IPS-18a (cell line): ENCODE measurements at regions not wholly inside any gene's neighbourhood (a gene's known extent, or its start where the extent isn't known, plus 50 kb on each side); places are given as distances from the start of the nearest gene placed in this dataset.
"Not testable (repeated sequence)": the region's sequence is repeated elsewhere in the genome, so short reads cannot be mapped to it uniquely, and the experiment has no call there.

Source experiments
- H3K27ac ChIP-seq: one replicate; pipeline ENCODE4 v1.5.1; 2013; ENCODE audit warnings: low read length
- H3K27me3 ChIP-seq: one replicate; pipeline ENCODE4 v1.6.1; 2013; ENCODE audit warnings: mild to moderate bottlenecking, low read length; ENCODE audit not compliant: control insufficient read depth, insufficient read depth
- H3K36me3 ChIP-seq: one replicate; pipeline ENCODE4 v1.6.1; 2013; ENCODE audit warnings: low read depth, low read length; ENCODE audit not compliant: control insufficient read depth
- H3K4me1 ChIP-seq: one replicate; pipeline ENCODE4 v1.6.1; 2013; ENCODE audit warnings: low read depth, low read length; ENCODE audit not compliant: control insufficient read depth
- H3K4me3 ChIP-seq: one replicate; pipeline ENCODE4 v1.5.1; 2013; ENCODE audit warnings: low read length
- H3K9ac ChIP-seq: one replicate; pipeline ENCODE4 v1.6.1; 2013; ENCODE audit warnings: mild to moderate bottlenecking, low read length, moderate library complexity
- H3K9me3 ChIP-seq: one replicate; pipeline ENCODE4 v1.6.1; 2013; ENCODE audit warnings: low read depth, low read length; ENCODE audit not compliant: control insufficient read depth

GRCh38 chr6:102832021-102832420 is 1438.5 kb downstream of the GRIK2 start:
- no peaks in the 10 kb centered on the region for H3K4me1 ChIP-seq
- no peak overlapping the region for H3K4me3 ChIP-seq
- no peaks in the 10 kb centered on the region for H3K36me3 ChIP-seq

GRCh38 chr6:102820098-102820497 is 1426.6 kb downstream of the GRIK2 start:
- H3K9ac ChIP-seq: no peak overlapping the region
- no peaks in the 10 kb centered on the region for H3K4me1 ChIP-seq
- no peaks in the 10 kb centered on the region for H3K9me3 ChIP-seq
- no peak overlapping the region for H3K4me3 ChIP-seq
- H3K36me3 ChIP-seq: no peaks in the 10 kb centered on the region
- H3K27me3 ChIP-seq: no peaks in the 10 kb centered on the region
- no peak overlapping the region for H3K27ac ChIP-seq

More at GRCh38 chr6:102832021-102832420, 1438.5 kb downstream of the GRIK2 start:
- Histone ChIP-seq H3K9me3 (no peaks in the 10 kb centered on the region), H3K27ac (no peak overlapping the region), H3K27me3 (no peaks in the 10 kb centered on the region), H3K9ac (no peak overlapping the region)

GRCh38 chr6:102815207-102815606 is 1421.7 kb downstream of the GRIK2 start:
- H3K4me3 ChIP-seq: no peak overlapping the region
- H3K27ac ChIP-seq: no peak overlapping the region
- no peaks in the 10 kb centered on the region for H3K4me1 ChIP-seq
- H3K36me3 ChIP-seq: no peaks in the 10 kb centered on the region
- H3K27me3 ChIP-seq: no peaks in the 10 kb centered on the region
- no peak overlapping the region for H3K9ac ChIP-seq
- no peaks in the 10 kb centered on the region for H3K9me3 ChIP-seq

- no peaks in the 10 kb centered on the region for H3K27me3 ChIP-seq
- H3K36me3 ChIP-seq: no peaks in the 10 kb centered on the region
- no peaks in the 10 kb centered on the region for H3K9me3 ChIP-seq
- H3K27ac ChIP-seq: no peak overlapping the region
- H3K4me3 ChIP-seq: no peak overlapping the region
- no peak overlapping the region for H3K9ac ChIP-seq
- no peaks in the 10 kb centered on the region for H3K4me1 ChIP-seq
Observed at GRCh38 chr6:102813489-102814275, 1420.2 kb downstream of the GRIK2 start.

GRCh38 chr6:102812242-102812641 is 1418.7 kb downstream of the GRIK2 start:
- Histone ChIP-seq H3K4me1 (no peaks in the 10 kb centered on the region), H3K9me3 (no peaks in the 10 kb centered on the region), H3K27me3 (no peaks in the 10 kb centered on the region), H3K27ac (no peak overlapping the region), H3K4me3 (no peak overlapping the region), H3K36me3 (no peaks in the 10 kb centered on the region), H3K9ac (no peak overlapping the region)

GRCh38 chr6:102808944-102809505 is 1415.5 kb downstream of the GRIK2 start:
- H3K4me3 ChIP-seq, H3K27me3 ChIP-seq, H3K4me1 ChIP-seq, H3K27ac ChIP-seq, H3K36me3 ChIP-seq, H3K9me3 ChIP-seq, H3K9ac ChIP-seq: not testable (repeated sequence)

GRCh38 chr6:102799051-102799450 is 1405.5 kb downstream of the GRIK2 start:
- Histone ChIP-seq H3K4me3 (peak overlapping the region; percentile 81), H3K9ac (peak overlapping the region; percentile 63)

GRCh38 chr6:102798636-102799035 is 1405.1 kb downstream of the GRIK2 start:
- no peaks in the 10 kb centered on the region for H3K27me3 ChIP-seq
- H3K27ac ChIP-seq: no peak overlapping the region
- H3K4me3 ChIP-seq: peak overlapping the region; percentile 81
- no peaks in the 10 kb centered on the region for H3K9me3 ChIP-seq
- peak overlapping the region; percentile 63 for H3K9ac ChIP-seq
- H3K36me3 ChIP-seq: no peaks in the 10 kb centered on the region
- H3K4me1 ChIP-seq: no peaks in the 10 kb centered on the region

More at GRCh38 chr6:102799051-102799450, 1405.5 kb downstream of the GRIK2 start:
- H3K36me3 ChIP-seq: no peaks in the 10 kb centered on the region
- no peaks in the 10 kb centered on the region for H3K27me3 ChIP-seq
- no peak overlapping the region for H3K27ac ChIP-seq
- no peaks in the 10 kb centered on the region for H3K4me1 ChIP-seq
- no peaks in the 10 kb centered on the region for H3K9me3 ChIP-seq

- H3K4me3 ChIP-seq: no peak overlapping the region
- H3K27ac ChIP-seq: no peak overlapping the region
- no peaks in the 10 kb centered on the region for H3K27me3 ChIP-seq
- H3K9ac ChIP-seq: no peak overlapping the region
- no peaks in the 10 kb centered on the region for H3K9me3 ChIP-seq
- H3K4me1 ChIP-seq: no peaks in the 10 kb centered on the region
- H3K36me3 ChIP-seq: no peaks in the 10 kb centered on the region
Observed at GRCh38 chr6:102793752-102794151, 1400.2 kb downstream of the GRIK2 start.

GRCh38 chr6:102774326-102774725 is 1380.8 kb downstream of the GRIK2 start:
- H3K36me3 ChIP-seq: no peaks in the 10 kb centered on the region
- no peak overlapping the region for H3K4me3 ChIP-seq
- no peaks in the 10 kb centered on the region for H3K27me3 ChIP-seq
- H3K9ac ChIP-seq: no peak overlapping the region
- H3K4me1 ChIP-seq: no peaks in the 10 kb centered on the region
- no peak overlapping the region for H3K27ac ChIP-seq
- H3K9me3 ChIP-seq: peaks cover 4% of the 10 kb centered on the region

GRCh38 chr6:102773636-102774035 is 1380.1 kb downstream of the GRIK2 start:
- Histone ChIP-seq H3K27ac (no peak overlapping the region), H3K9ac (no peak overlapping the region), H3K27me3 (no peaks in the 10 kb centered on the region), H3K4me1 (no peaks in the 10 kb centered on the region), H3K9me3 (peaks cover 10% of the 10 kb centered on the region), H3K36me3 (no peaks in the 10 kb centered on the region), H3K4me3 (no peak overlapping the region)

GRCh38 chr6:102766963-102767362 is 1373.5 kb downstream of the GRIK2 start:
- H3K9ac ChIP-seq: no peak overlapping the region
- no peak overlapping the region for H3K4me3 ChIP-seq
- H3K4me1 ChIP-seq: no peaks in the 10 kb centered on the region
- peaks cover 10% of the 10 kb centered on the region for H3K9me3 ChIP-seq
- no peaks in the 10 kb centered on the region for H3K27me3 ChIP-seq
- no peaks in the 10 kb centered on the region for H3K36me3 ChIP-seq
- no peak overlapping the region for H3K27ac ChIP-seq
